SU-DHL-6 (cell line): ENCODE measurements at regions not wholly inside any gene's neighbourhood (a gene's known extent, or its start where the extent isn't known, plus 50 kb on each side); places are given as distances from the start of the nearest gene placed in this dataset.

Experiments
- H2AFZ ChIP-seq: fragments of 200-600 bp; sonication (generic); 2 replicates; pipeline ENCODE4 v1.6.1; 2014; ENCODE audit warnings: low read depth, mild to moderate bottlenecking, moderate library complexity, mixed read lengths, antibody characterized with exemption, low read length; ENCODE audit not compliant: severe bottlenecking
- H3F3A ChIP-seq: fragments of 200-600 bp; shearing (Covaris generic); 2 replicates; pipeline ENCODE4 v1.6.0; 2016; ENCODE audit warnings: antibody characterized with exemption, mild to moderate bottlenecking; ENCODE audit not compliant: insufficient read depth
- H3K27ac ChIP-seq: fragments of 200-600 bp; sonication (generic); 2 replicates; pipeline ENCODE4 v1.5.1; 2016; ENCODE audit warnings: low read depth, mild to moderate bottlenecking, low read length, moderate library complexity, mixed read lengths
- H3K27me3 ChIP-seq: fragments of 200-600 bp; sonication (generic), shearing (Covaris generic); 2 replicates; pipeline ENCODE4 v1.6.0; 2014; ENCODE audit warnings: mild to moderate bottlenecking, low read length
- H3K36me3 ChIP-seq: fragments of 200-600 bp; sonication (generic); 2 replicates; pipeline ENCODE4 v1.6.1; 2014; ENCODE audit warnings: mild to moderate bottlenecking, low read length, mixed read lengths
- H3K4me2 ChIP-seq: fragments of 300-600, 200-600 bp; shearing (Covaris generic), sonication (generic); 2 replicates; pipeline ENCODE4 v1.6.0; 2014; ENCODE audit warnings: low read length, low read depth, mild to moderate bottlenecking; ENCODE audit not compliant: poor library complexity, severe bottlenecking
- H3K4me3 ChIP-seq: fragments of 200-600 bp; sonication (generic); 2 replicates; pipeline ENCODE4 v1.5.1; 2014; ENCODE audit warnings: antibody characterized with exemption, low read length, mild to moderate bottlenecking, mixed read lengths; ENCODE audit not compliant: insufficient read depth, poor library complexity, severe bottlenecking
- H3K79me2 ChIP-seq: fragments of 200-600 bp; sonication (generic); 2 replicates; pipeline ENCODE4 v1.6.1; 2014; ENCODE audit warnings: mild to moderate bottlenecking, low read length, moderate library complexity; ENCODE audit not compliant: insufficient read depth
- H3K9ac ChIP-seq: fragments of 200-600 bp; sonication (generic); 2 replicates; pipeline ENCODE4 v1.7.0; 2014; ENCODE audit warnings: mild to moderate bottlenecking, low read length
- H3K9me2 ChIP-seq: fragments of 200-600 bp; sonication (generic); replicated peaks from 2 replicates; pipeline ENCODE4 v1.6.1; 2014; ENCODE audit warnings: low read length; ENCODE audit not compliant: insufficient read depth
- H3K9me3 ChIP-seq: fragments of 200-600 bp; sonication (generic); 2 replicates; pipeline ENCODE4 v1.6.1; 2014; ENCODE audit warnings: low read length, mixed read lengths; ENCODE audit not compliant: insufficient read depth
- H4K20me1 ChIP-seq: fragments of 200-600 bp; sonication (generic); 2 replicates; pipeline ENCODE4 v1.6.1; 2014; ENCODE audit warnings: low read depth, mild to moderate bottlenecking, antibody characterized with exemption, low read length, moderate library complexity, mixed read lengths
- EZH2phosphoT487 ChIP-seq: fragments of 200-600 bp; sonication (generic), shearing (Covaris generic); conservative IDR thresholded peaks from 2 replicates; pipeline ENCODE4 v1.6.1; 2018; ENCODE audit warnings: mild to moderate bottlenecking, antibody characterized with exemption, low read length, moderate library complexity, mixed read lengths
- TF ChIP-seq, protein P1 (sequence below): fragments of 200-600 bp; sonication (generic); IDR thresholded peaks from one replicate; pipeline ENCODE4 v1.5.1; 2017; ENCODE audit warnings: antibody characterized with exemption, mild to moderate bottlenecking, low read length, moderate library complexity; ENCODE audit not compliant: insufficient read depth, poor library complexity, severe bottlenecking

DNA sequence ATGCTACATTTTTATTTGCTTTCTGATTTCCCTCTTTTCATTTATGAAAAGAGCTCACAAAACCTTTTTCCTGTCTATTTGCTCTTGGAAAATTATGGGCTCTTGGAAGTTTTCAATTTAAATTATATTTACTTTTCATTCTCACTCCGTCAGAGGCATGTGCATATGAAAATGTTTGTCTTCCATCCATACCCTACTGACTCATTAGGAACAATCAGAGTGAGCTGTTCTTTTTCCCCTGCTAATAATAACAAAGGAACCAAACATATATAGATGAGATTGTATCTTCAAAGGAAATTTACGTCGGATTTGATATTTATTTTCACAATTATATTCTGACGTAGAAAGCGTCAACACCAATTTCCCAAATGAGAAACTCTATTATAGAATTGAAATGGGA, 1101.2 kb downstream of the TSN start:
- Histone ChIP-seq H3K79me2 (no peaks in the 10 kb centered on the region), H2AFZ (no peak overlapping the region), H3K9me2 (no peaks in the 10 kb centered on the region), H3K9me3 (no peaks in the 10 kb centered on the region), H3K9ac (no peak overlapping the region), H3K27me3 (no peaks in the 10 kb centered on the region), H3K4me2 (no peak overlapping the region), H4K20me1 (no peaks in the 10 kb centered on the region), H3K36me3 (no peaks in the 10 kb centered on the region), H3F3A (no peaks in the 10 kb centered on the region), H3K4me3 (no peak overlapping the region), H3K27ac (no peak overlapping the region)
- TF ChIP-seq, protein P1, sequence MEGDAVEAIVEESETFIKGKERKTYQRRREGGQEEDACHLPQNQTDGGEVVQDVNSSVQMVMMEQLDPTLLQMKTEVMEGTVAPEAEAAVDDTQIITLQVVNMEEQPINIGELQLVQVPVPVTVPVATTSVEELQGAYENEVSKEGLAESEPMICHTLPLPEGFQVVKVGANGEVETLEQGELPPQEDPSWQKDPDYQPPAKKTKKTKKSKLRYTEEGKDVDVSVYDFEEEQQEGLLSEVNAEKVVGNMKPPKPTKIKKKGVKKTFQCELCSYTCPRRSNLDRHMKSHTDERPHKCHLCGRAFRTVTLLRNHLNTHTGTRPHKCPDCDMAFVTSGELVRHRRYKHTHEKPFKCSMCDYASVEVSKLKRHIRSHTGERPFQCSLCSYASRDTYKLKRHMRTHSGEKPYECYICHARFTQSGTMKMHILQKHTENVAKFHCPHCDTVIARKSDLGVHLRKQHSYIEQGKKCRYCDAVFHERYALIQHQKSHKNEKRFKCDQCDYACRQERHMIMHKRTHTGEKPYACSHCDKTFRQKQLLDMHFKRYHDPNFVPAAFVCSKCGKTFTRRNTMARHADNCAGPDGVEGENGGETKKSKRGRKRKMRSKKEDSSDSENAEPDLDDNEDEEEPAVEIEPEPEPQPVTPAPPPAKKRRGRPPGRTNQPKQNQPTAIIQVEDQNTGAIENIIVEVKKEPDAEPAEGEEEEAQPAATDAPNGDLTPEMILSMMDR, result no peak
- TF ChIP-seq EZH2phosphoT487, result no peak

DNA sequence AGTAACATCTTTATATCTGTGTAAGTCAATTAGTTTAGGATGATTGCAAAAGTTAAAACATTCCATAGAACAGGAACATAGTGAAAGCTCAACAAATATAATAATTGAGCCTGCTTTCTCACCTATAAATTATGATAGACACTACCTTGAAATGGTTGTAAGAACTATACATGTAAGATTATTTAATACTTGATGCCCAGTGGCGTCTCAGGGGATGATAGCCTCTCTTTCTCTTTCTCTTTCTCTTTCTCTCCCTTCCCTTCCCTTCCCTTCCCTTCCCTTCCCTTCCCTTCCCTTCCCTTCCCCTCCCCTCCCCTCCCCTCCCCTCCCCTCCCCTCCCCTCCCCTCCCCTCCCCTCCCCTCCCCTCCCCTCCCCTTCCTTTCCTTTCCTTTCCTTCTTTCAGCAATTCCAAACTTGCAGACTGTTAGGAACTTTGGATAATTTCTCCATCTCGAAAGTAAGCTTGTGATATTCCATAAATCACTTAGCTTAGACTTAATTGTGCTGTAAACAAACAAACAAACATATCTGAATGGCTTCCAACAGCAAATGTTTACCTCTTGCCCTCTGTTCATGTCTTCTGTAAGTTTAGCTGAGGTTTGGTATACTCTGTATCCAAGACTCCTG, 1102.7 kb downstream of the TSN start:
- Histone ChIP-seq H3K36me3 (no peaks in the 10 kb centered on the region), H3K4me3 (no peak overlapping the region), H3K4me2 (no peak overlapping the region), H3K27ac (no peak overlapping the region), H4K20me1 (no peaks in the 10 kb centered on the region), H3K9ac (no peak overlapping the region), H3K27me3 (no peaks in the 10 kb centered on the region), H3F3A (no peaks in the 10 kb centered on the region), H3K9me2 (no peaks in the 10 kb centered on the region), H3K9me3 (no peaks in the 10 kb centered on the region), H3K79me2 (no peaks in the 10 kb centered on the region), H2AFZ (no peak overlapping the region)
- TF ChIP-seq, protein P1, result no peak
- TF ChIP-seq EZH2phosphoT487, result no peak

DNA sequence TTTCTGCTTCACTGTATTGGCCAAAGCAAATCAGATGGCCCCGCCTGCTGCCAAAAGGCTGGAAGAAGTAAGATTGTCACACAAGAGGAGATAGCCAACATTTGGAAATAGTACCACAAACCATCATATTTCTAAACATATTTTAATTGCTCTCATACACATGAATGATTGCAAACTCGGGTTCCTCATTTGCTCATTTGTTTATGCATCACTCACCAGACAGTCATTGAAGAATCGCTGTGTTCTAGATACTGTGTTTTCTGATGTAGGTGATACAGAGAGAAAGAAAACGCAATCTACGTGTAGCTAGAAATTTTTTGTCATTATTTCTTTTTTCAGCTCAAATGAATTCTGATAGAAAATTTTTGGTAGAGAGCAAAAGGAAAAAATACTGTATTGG, 1103.4 kb downstream of the TSN start:
- Histone ChIP-seq H3K9me2 (no peaks in the 10 kb centered on the region), H3K4me3 (no peak overlapping the region), H3K9me3 (no peaks in the 10 kb centered on the region), H3K9ac (no peak overlapping the region), H3K27me3 (no peaks in the 10 kb centered on the region), H3K36me3 (no peaks in the 10 kb centered on the region), H3F3A (no peaks in the 10 kb centered on the region), H4K20me1 (no peaks in the 10 kb centered on the region), H2AFZ (no peak overlapping the region), H3K27ac (no peak overlapping the region), H3K4me2 (no peak overlapping the region), H3K79me2 (no peaks in the 10 kb centered on the region)
- TF ChIP-seq, protein P1, result no peak
- no peak for TF ChIP-seq EZH2phosphoT487
